Renal cortical epithelial cell (primary cell): ENCODE measurements at regions not wholly inside any gene's neighbourhood (a gene's known extent, or its start where the extent isn't known, plus 50 kb on each side); places are given as distances from the start of the nearest gene placed in this dataset.
A peak's percentile ranks its signal among the peaks of the same experiment; 100 is the strongest.

Experiments
- DNase-seq: peaks from one replicate; pipeline ENCODE4 v3.0.0-alpha.2; 2011; ENCODE audit warnings: low read depth

- DNase-seq = no peak
These were observed 67.5 kb downstream of the ATP6V1G3 start for GRCh38 chr1:198472997-198473396.

DNA sequence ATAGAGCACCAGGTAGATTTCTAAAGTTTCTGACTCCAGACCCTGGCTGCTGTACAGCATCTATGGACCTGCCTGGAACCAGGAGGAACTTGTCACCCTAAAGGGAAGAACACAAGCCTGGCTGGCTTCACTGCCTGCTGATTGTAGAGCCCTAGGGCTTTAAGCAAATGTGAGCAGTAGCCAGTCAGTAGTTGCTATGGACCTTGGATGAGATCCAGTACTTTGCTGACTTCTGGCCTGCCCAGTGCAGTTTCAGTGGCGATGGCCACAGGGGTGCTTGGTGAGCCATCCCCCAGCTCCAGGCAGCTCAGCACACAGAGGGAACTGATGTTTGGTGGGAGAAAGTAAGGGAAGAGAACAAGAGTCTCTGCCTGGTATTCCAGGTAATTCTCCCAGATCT is 68.4 kb downstream of the ATP6V1G3 start:
- peak; percentile 16 for DNase-seq

- no peak for DNase-seq
These were observed 72.6 kb downstream of the ATP6V1G3 start for GRCh38 chr1:198467907-198468306.

DNA sequence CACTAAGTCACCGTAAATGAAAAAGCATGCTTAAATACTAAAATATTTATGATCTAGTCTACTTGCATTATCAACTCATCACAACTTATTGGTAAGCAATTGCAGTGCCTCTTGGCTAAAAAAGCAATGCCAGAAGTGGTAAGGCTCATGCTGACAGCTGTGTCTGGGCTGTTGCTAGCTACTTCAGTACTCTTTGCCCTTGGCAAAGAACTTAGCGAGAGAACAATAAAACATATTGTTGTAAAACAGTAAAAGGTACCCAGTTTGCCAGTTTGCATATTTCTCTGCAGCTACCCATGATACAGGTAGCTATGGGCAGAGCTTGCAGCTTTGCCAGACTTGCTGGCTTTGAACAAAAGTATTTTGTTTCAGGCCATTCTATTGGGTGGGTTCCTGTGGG is 73.1 kb downstream of the ATP6V1G3 start:
- DNase-seq = peak; percentile 35

DNA sequence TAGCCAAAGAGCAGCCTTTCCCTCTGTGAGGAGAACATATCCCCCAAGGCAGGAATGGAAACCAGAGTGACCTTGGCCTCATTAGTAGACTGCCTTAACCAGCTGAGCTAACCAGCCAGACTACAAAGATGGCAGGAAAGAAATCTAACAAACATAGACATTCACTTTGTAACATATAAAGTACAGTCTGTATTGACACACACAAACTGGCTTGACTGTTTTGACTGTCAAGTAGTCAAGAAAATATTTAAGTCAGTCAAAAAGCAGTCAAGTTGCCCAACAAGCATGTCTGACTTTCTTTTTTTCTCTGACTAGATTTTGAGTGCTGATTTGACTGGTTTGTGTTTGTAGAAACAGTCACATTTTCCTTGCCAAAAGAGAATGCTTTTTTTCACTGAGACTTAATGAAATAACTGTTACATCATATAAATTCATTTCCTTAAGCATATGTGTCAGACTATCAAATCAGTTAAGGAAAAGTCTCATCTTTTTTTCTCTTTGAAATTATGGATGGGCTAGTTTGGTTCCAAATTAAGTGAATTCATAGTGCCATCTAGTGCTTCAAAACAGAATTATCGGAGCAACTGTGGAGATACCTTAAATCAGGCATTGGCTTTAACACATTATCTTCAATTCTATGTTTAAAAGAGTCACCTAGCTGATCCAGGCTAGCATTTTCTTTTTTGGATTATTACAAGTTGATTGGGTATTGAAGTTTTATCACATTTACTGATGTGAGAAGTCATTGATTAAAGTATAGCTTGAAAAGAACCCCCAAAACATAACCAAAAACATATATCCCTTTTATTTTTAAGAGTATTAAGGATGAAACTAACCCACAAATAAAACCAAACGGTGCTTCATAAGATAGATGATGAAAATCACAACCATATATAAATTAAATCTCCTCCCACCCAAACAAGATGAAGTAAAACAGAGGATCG is 75.0 kb downstream of the ATP6V1G3 start:
- peak; percentile 55 for DNase-seq

GRCh38 chr1:198463709-198464108 is 76.8 kb downstream of the ATP6V1G3 start:
- no peak for DNase-seq

DNA sequence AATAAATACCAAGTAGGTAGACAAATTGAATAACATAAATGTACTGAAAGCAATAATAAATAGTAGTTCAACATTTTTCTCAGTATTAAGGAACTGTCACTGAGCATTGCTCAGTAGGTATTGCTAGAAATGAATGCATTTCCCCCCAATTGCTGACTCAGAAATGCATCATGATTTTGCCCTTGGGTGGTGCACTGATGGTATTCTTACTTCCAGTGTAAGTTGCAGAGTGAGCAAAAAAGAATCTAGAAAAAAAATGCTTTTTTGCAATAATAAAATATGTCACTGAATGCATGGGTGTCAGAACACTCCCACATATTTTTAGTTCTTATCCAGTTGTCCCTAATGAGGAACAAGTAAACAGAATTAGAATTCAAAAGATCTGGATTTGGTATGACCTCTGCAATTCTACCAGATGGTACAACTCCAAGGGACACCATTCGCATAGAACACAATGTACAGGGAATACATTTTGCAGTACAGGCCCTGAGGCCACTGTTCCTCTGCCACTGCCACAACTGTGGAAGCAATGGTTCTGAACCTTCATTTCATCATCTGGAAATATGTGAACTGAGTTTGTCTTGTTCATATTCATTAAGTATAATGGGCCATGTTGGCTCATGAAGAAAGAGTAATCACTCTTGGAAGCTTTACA is 78.0 kb downstream of the ATP6V1G3 start:
- peak; percentile 56 for DNase-seq

GRCh38 chr1:198455966-198456365 is 84.5 kb downstream of the ATP6V1G3 start:
- DNase-seq = no peak

DNA sequence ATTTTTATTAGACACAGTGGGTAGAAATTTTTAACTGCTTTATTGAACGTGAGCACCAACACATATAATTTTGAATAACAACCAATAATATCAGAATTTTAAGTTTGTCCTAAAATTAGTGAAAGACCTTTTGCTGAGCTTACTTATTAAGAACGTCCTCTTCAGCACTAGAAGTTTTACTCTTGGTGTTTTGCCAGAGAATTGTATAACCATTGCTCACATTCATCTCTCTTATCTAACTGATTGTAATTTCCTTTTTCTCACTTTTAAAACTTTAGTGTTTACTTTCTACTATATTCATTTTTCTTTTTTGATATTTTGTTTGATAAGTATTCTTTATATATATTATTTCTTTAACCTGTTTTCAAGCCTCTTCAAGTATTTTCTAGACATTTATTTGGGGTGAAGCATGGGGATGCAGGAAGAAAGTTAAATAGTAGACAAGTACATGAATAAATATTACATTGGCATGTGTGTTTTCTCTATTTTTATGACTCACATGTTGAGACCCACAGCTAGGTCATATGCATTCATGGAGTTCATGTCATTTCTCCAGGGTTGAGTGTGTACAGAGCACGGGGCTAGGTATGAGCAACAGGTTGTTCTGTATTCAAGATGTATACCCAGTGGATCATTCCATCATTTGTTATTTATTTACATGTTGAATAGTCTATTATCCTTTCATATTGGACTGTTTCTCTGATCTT is 90.6 kb downstream of the ATP6V1G3 start:
- DNase-seq = peak; percentile 47

DNA sequence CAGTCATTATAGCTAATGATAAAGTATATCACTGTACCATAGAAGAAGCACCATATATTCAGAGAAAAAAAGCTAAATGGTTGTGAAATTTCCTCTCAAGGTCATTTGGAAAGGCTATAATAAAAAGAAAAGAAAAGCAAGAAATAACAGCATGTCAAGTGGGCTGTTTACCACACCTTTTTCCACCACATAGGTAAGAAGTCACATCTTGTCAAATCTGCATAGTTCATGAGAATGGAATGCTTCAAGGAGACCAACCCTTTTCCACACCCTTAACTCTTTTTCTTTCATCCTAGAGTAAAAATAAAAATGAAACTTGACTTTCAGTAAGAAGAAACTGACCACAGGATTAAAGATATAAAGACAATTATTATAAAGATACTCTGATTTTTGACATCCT is 91.2 kb downstream of the ATP6V1G3 start:
- peak; percentile 62 for DNase-seq

DNA sequence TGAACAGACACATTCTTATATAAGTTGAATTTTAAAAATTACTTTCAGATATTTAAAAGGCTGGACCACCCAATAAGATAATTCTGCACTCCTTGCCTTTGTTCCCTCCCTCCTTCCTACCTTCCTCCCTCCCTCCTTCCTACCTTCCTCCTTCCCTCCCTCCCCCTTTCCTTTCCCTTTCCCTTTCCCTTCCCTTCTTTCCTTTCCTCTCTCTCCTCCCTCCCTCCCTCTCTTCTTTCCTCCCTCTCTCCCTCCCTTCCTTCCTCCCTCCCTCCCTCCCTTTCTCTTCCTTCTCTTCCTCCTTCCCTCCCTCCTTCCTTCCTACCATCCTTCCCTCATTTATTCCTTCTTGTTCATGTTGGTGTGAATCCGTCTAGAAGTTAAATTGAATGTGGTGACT is 93.0 kb downstream of the ATP6V1G3 start:
- DNase-seq = no peak

GRCh38 chr1:198445872-198446271 is 94.6 kb downstream of the ATP6V1G3 start:
- DNase-seq = no peak

DNA sequence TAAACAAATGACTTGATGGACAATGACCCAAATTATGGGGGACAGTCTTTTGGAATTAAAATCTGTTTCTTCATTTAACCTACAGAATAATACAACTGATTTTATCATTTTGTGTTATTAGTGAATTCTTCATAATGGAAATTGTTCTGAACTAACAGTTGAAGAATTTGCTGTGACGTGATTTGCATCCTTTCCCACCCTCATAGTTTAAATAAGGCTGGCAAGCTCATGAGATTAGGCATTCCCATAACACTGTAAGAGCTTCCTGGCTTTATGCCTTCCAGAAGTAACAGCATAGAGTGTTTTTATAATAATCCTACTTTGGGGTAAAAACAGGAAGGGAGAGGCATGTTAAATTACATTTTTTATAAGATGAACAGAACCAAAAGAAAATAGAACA is 95.7 kb downstream of the ATP6V1G3 start:
- DNase-seq = no peak

- DNase-seq = peak; percentile 99
These were observed 96.9 kb downstream of the ATP6V1G3 start for GRCh38 chr1:198443365-198444233.

DNA sequence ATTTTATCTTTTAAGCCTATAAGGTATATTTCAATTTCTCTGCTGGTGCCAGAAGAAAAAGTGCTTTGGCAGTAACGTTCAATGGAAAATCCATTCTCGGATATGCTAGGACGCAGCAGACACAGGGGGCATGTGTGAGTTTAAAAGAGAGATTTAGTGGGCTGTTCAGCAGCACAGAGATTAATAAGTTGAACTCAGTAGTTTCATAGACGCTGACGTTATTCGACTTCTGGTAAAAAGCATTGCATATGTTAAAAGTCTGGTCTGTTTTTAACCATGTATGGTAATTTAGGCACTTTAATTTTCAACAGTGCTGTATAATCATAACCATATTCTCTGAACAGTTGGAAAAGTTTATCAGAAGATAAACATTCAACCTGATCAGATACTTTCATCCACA is 99.6 kb downstream of the ATP6V1G3 start:
- DNase-seq = no peak

- DNase-seq = peak; percentile 54
These were observed 103.1 kb downstream of the ATP6V1G3 start for GRCh38 chr1:198437332-198437731.

GRCh38 chr1:198436276-198436675 is 104.2 kb downstream of the ATP6V1G3 start:
- no peak for DNase-seq

DNA sequence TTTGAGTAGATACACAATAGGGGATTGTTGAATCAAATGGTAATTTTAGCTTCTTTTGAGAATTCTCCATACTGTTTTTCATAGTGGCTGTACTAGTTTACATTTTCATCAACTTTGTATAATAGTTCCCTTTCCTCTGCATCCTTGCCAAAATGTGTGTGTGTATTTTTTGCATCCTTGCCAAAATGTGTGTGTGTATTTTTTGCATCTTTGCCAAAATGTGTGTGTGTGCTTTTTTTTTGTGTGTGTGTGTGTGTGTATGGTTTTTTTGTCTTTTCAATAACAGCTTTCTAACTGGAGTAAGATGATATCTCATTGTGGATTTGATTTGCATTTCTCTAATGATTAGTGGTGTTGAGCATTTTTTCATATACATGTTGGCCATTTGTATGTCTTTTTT is 105.4 kb downstream of the ATP6V1G3 start:
- DNase-seq = no peak

- DNase-seq = no peak
These were observed 116.0 kb downstream of the ATP6V1G3 start for GRCh38 chr1:198424441-198424840.

- DNase-seq = no peak
These were observed 116.8 kb downstream of the ATP6V1G3 start for GRCh38 chr1:198423673-198424072.

DNA sequence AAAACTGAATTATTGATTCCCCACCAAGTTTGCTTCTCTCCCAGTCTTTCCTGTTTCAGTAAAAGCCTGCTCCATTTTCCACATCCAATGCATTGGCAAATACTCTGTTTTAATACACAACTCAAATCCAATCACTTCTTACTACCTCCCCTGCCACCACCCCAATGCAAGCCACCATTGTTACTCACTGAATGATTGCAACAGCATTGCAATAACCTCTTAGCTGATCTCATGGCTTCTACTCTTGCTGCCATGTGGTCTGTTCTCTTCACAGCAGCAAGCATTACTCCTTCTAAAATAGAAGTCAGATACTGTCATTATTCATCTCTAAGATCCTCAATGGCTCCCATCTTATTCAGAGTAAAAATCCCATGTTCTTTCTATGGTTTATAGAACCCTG is 123.4 kb downstream of the ATP6V1G3 start:
- no peak for DNase-seq

DNA sequence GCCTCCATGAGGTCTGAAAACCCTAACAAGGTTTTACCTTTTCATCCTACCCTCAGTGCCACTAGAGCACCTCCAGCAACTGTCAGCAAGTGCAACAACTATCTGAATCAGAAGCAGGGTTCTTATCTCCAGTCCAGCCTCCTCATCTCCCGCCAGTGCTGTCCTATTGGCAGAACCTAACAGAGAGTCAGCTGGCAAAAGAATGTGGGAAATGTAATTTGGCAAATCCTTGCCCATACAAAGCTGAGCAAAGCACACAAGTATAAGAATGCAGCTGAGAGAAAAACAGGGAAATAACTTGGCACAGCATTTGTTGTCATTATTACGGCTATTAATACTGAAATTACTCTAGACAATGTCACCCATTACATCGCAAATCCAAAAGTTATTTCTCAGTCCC is 124.2 kb downstream of the ATP6V1G3 start:
- DNase-seq = no peak
